HUDEP-2 (cell line): ENCODE measurements at regions not wholly inside any gene's neighbourhood (a gene's known extent, or its start where the extent isn't known, plus 50 kb on each side); places are given as distances from the start of the nearest gene placed in this dataset.
"Not testable (repeated sequence)": the region's sequence is repeated elsewhere in the genome, so short reads cannot be mapped to it uniquely, and the experiment has no call there.

Experiments used
- DNase-seq, 76 experiments: peaks; one replicate each; lab custom pipeline; 2025; ENCODE audit not compliant: unreplicated experiment in 76 of 76; lab: John Stamatoyannopoulos, UW

GRCh38 chr1:197985351-197985750, 68.2 kb downstream of the LHX9 start:
- DNase-seq, result no peak

GRCh38 chr1:197986817-197987216, 69.6 kb downstream of the LHX9 start:
- DNase-seq, result no peak

GRCh38 chr1:197987294-197987693, 70.1 kb downstream of the LHX9 start:
- no peak for DNase-seq

GRCh38 chr1:197988581-197988980, 71.4 kb downstream of the LHX9 start:
- DNase-seq, result not testable (repeated sequence)

- DNase-seq, result no peak
Measured at GRCh38 chr1:197989058-197989457, 71.9 kb downstream of the LHX9 start.

- no peak for DNase-seq
Measured at GRCh38 chr1:197991594-197991993, 74.4 kb downstream of the LHX9 start.

- no peak for DNase-seq
Measured at GRCh38 chr1:197994907-197995407, 77.8 kb downstream of the LHX9 start.

GRCh38 chr1:197995408-197996258, 78.5 kb downstream of the LHX9 start:
- DNase-seq, result no peak

GRCh38 chr1:197996259-197996512, 79.0 kb downstream of the LHX9 start:
- not testable (repeated sequence) for DNase-seq

GRCh38 chr1:197998110-197998509, 80.9 kb downstream of the LHX9 start:
- DNase-seq, result no peak

GRCh38 chr1:198001776-198002408, 84.7 kb downstream of the LHX9 start:
- DNase-seq, result no peak

- DNase-seq, result no peak
Measured at GRCh38 chr1:198003468-198003867, 86.3 kb downstream of the LHX9 start.

- DNase-seq, result no peak
Measured at GRCh38 chr1:198007011-198007410, 89.8 kb downstream of the LHX9 start.

- no peak for DNase-seq
Measured at GRCh38 chr1:198007687-198008607, 90.8 kb downstream of the LHX9 start.

- no peak for DNase-seq
Measured at GRCh38 chr1:198014355-198014754, 97.2 kb downstream of the LHX9 start.

GRCh38 chr1:198015309-198015708, 98.1 kb downstream of the LHX9 start:
- no peak for DNase-seq

GRCh38 chr1:198018529-198018928, 101.4 kb downstream of the LHX9 start:
- DNase-seq, result peak in 7 of 76 experiments; percentile 1 to 34 (median 10)

GRCh38 chr1:198019126-198019525, 102.0 kb downstream of the LHX9 start:
- no peak for DNase-seq

- DNase-seq, result no peak
Measured at GRCh38 chr1:198024336-198024735, 107.2 kb downstream of the LHX9 start.

- no peak for DNase-seq
Measured at GRCh38 chr1:198024782-198025181, 107.6 kb downstream of the LHX9 start.

GRCh38 chr1:198030682-198031081, 113.5 kb downstream of the LHX9 start:
- DNase-seq, result no peak
